ENCODE measurements at regions not wholly inside any gene's neighbourhood (a gene's known extent, or its start where the extent isn't known, plus 50 kb on each side); places are given as distances from the start of the nearest gene placed in this dataset.
"Not testable (repeated sequence)": the region's sequence is repeated elsewhere in the genome, so short reads cannot be mapped to it uniquely, and the experiment has no call there.

DNA sequence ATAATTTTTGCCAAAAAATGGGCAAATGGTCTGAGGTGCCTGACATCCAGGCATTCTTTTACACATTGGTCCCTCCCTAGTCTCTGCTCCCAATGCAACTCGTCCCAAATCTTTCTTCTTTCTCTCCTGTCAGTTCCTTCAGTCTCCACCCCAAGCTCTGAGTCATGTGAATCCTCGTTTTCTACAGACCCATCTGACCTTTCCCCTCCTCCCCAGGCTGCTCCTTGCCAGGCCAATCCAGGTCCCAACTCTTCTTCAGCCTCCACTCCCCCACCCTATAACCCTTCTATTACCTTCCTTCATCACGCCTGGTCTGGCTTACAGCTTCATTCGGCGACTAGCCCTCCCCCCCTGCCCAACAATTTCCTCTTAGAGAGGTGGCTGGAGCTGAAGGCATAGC, 55.3 kb downstream of the BBS10 start:
- peaks cover 0 to 11% (median 3%) of the 10 kb centered on the region in 11 donors for H3K9me3 Mint-ChIP-seq
- DNase-seq; H3K9me3 ChIP-seq (ENCODE audit: control insufficient read depth in 2 of 3, low read length in 3 of 3); H3K4me3 Mint-ChIP-seq; H3K27ac Mint-ChIP-seq; ATAC-seq; H3K4me3 ChIP-seq (ENCODE audit: low read length); intact Hi-C loops (cut with micrococcal nuclease); H3K4me1 Mint-ChIP-seq; H3K4me1 ChIP-seq (ENCODE audit: control insufficient read depth in 2 of 2, insufficient read depth in 2 of 2, low read length in 2 of 2); H3K36me3 ChIP-seq (ENCODE audit: control insufficient read depth in 2 of 3, insufficient read depth in 3 of 3, low read length in 3 of 3); POLR2A ChIA-PET; H3K27me3 ChIP-seq (ENCODE audit: control insufficient read depth in 2 of 2, insufficient read depth in 2 of 2, low read length in 2 of 2); CTCF ChIA-PET; H3K27ac ChIP-seq (ENCODE audit: low read depth, low read length); H3K36me3 Mint-ChIP-seq: not testable (repeated sequence)
- H3K27me3 Mint-ChIP-seq: peaks cover 2 to 26% (median 14%) of the 10 kb centered on the region in 5 donors

DNA sequence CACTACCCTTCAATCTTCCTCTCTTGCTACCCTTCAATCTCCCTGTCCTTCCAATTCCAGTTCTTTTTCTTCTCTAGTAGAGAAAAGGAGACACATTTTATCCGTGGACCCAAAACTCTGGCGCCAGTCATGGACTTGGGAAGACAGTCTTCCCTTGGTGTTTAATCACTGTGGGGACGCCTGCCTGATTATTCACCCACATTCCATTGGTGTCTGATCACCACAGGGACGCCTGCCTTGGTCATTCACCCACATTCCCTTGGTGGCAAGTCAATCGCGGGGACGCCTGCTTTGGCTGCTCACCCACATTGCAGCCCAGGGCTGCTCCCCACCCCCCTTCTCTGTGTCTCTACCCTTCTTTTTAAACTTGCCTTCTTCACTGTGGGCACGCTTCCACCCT, 55.9 kb downstream of the BBS10 start:
- H3K27me3 ChIP-seq (ENCODE audit: control insufficient read depth in 2 of 2, insufficient read depth in 2 of 2, low read length in 2 of 2); DNase-seq; H3K36me3 Mint-ChIP-seq; H3K4me1 Mint-ChIP-seq; intact Hi-C loops (cut with micrococcal nuclease); H3K9me3 ChIP-seq (ENCODE audit: control insufficient read depth in 2 of 3, low read length in 3 of 3); ATAC-seq; POLR2A ChIA-PET; H3K4me3 Mint-ChIP-seq; CTCF ChIA-PET; H3K4me3 ChIP-seq (ENCODE audit: low read length); H3K4me1 ChIP-seq (ENCODE audit: control insufficient read depth in 2 of 2, insufficient read depth in 2 of 2, low read length in 2 of 2); H3K36me3 ChIP-seq (ENCODE audit: control insufficient read depth in 2 of 3, insufficient read depth in 3 of 3, low read length in 3 of 3); H3K27ac ChIP-seq (ENCODE audit: low read depth, low read length); H3K27ac Mint-ChIP-seq: not testable (repeated sequence)
- Mint-ChIP-seq H3K9me3 (peaks cover 0 to 11% (median 3%) of the 10 kb centered on the region in 11 donors), H3K27me3 (peaks cover 2 to 26% (median 14%) of the 10 kb centered on the region in 5 donors)

DNA sequence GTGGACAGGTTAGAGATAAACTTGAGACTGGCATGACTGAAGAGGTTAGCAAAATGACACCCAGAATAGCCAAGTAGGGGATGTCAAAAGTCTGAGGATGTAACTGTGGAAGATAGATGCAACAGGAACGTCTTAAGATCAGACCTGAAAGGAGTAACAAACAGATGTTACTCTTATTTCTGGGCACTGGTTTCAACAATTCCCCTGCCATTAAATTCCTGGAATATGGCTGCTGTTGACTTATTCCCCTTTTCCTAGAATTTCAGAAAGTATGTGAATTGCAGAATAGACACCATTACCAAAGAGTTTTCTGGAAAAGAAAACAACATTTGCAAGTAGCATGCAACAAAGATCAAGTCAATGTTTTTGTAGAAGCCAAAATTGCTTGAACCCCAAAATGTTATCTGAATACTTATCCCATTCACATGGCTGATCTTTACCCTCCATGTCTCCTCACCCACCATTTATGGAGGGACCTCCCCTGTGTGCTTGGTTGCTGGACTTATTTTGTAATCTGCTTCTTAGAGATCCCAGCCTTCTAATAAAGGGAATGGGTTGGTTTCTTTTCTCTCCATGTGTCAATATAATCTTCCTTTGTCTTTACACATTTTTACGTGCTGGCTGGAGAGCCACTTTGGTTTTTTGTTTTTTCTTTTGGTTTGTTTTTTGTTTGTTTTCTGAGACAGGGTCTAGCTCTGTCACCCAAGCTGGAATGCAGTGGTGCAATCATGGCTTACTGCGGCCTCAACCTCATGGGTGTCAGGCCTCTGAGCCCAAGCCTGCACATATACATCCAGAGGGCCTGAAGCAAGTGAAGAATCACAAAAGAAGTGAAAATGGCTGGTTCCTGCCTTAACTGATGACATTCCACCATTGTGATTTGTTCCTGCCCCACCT, 57.0 kb downstream of the BBS10 start:
- Histone ChIP-seq H3K4me1 (ENCODE audit: control insufficient read depth in 2 of 2, insufficient read depth in 2 of 2, low read length in 2 of 2) (no peaks in the 10 kb centered on the region), H3K4me3 (ENCODE audit: low read length) (no peak overlapping the region), H3K36me3 (ENCODE audit: control insufficient read depth in 2 of 3, insufficient read depth in 3 of 3, low read length in 3 of 3) (no peaks in the 10 kb centered on the region), H3K9me3 (ENCODE audit: control insufficient read depth in 2 of 3, low read length in 3 of 3) (no peaks in the 10 kb centered on the region), H3K27me3 (ENCODE audit: control insufficient read depth in 2 of 2, insufficient read depth in 2 of 2, low read length in 2 of 2) (no peaks in the 10 kb centered on the region), H3K27ac (ENCODE audit: low read depth, low read length) (no peak overlapping the region)
- ATAC-seq: no peak
- ChIA-PET CTCF (no interaction called here), POLR2A (no interaction called here)
- no peak for DNase-seq
- Mint-ChIP-seq H3K4me1 (no peaks in the 10 kb centered on the region), H3K36me3 (no peaks in the 10 kb centered on the region), H3K27ac (no peak overlapping the region), H3K4me3 (no peak overlapping the region), H3K27me3 (peaks cover 2 to 26% (median 14%) of the 10 kb centered on the region in 5 donors), H3K9me3 (peaks cover 0 to 11% (median 3%) of the 10 kb centered on the region in 11 donors)
- intact Hi-C loops (cut with micrococcal nuclease): no loop called here

DNA sequence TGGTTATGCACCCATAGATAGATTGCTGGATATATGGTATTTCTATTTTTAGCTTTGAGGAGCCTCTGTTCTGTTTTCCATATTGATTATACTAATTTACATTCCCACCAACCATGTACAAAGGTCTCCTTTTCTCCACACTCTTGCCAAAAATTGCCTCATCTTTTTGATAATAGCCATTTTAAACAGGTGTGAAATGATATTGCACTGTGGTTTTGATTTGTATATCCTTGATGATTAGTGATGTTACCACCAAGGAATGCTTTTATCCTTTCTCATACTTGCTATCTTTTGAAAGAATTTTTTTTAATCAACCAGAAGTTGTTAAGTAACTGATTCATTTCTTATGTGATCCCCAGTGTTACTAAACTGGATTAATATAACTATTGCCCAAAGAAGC, 60.0 kb downstream of the BBS10 start:
- intact Hi-C loops (cut with micrococcal nuclease): no loop called here
- Histone ChIP-seq H3K27ac (ENCODE audit: low read depth, low read length) (no peak overlapping the region), H3K36me3 (ENCODE audit: control insufficient read depth in 2 of 3, insufficient read depth in 3 of 3, low read length in 3 of 3) (no peaks in the 10 kb centered on the region), H3K9me3 (ENCODE audit: control insufficient read depth in 2 of 3, low read length in 3 of 3) (no peaks in the 10 kb centered on the region), H3K4me1 (ENCODE audit: control insufficient read depth in 2 of 2, insufficient read depth in 2 of 2, low read length in 2 of 2) (no peaks in the 10 kb centered on the region), H3K4me3 (ENCODE audit: low read length) (no peak overlapping the region), H3K27me3 (ENCODE audit: control insufficient read depth in 2 of 2, insufficient read depth in 2 of 2, low read length in 2 of 2) (no peaks in the 10 kb centered on the region)
- Mint-ChIP-seq H3K4me1 (no peaks in the 10 kb centered on the region), H3K27me3 (peaks cover 7 to 25% (median 14%) of the 10 kb centered on the region in 5 donors), H3K36me3 (no peaks in the 10 kb centered on the region), H3K4me3 (no peak overlapping the region), H3K9me3 (peaks cover 0 to 7% (median 2%) of the 10 kb centered on the region in 11 donors), H3K27ac (no peak overlapping the region)
- ATAC-seq: no peak
- CTCF ChIA-PET: no interaction called here
- POLR2A ChIA-PET: no interaction called here
- DNase-seq: no peak

DNA sequence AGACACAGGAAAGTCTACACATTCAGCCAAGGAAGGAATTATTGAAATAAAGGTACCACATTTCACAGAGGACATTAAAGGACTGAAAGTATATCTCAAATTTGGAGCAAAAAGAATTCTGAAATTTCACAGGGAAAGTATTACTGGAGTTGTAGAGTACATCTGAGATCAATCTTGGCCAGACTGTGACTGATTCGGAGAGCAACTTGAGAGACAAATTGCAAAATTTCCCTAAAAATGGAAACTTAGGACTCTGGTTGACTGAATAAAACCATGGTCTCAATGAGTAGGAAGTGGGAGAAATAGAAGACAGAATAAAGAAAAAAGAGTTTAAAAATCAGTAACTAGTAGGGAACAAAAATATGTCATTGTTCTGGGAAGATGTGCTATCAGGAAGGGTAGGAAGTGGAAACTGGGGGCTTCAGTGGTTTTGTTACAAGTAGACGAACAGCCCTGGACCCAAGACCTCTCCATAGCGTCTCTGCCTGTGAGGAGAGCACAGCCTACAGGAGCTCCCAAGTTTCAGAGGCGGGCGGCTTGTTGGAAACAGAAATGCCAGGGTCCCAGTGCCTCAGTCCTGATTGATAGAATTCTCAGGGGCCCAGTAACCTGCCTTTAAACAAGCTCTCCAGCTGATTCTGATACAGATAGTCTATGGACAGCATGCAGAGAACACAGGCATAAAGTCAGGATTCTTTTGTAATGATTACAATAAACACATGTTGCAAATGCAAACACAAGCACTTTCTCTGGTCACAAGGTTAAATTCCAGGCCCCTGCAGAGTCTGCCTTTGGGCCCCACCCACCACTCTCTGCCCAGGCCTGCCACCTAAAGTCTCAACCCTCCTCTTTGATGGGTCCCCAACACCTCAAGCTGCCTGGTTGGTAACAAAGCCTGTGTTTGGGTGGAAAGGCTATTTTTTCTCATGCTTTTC, 63.1 kb downstream of the BBS10 start:
- H3K4me1 Mint-ChIP-seq: no peaks in the 10 kb centered on the region
- H3K9me3 ChIP-seq (ENCODE audit: control insufficient read depth in 2 of 3, low read length in 3 of 3): no peaks in the 10 kb centered on the region
- intact Hi-C loops (cut with micrococcal nuclease): no loop called here
- no peaks in the 10 kb centered on the region for H3K27me3 ChIP-seq (ENCODE audit: control insufficient read depth in 2 of 2, insufficient read depth in 2 of 2, low read length in 2 of 2)
- no peak overlapping the region for H3K4me3 ChIP-seq (ENCODE audit: low read length)
- no peaks in the 10 kb centered on the region for H3K4me1 ChIP-seq (ENCODE audit: control insufficient read depth in 2 of 2, insufficient read depth in 2 of 2, low read length in 2 of 2)
- H3K27ac Mint-ChIP-seq: no peak overlapping the region
- no peaks in the 10 kb centered on the region for H3K9me3 Mint-ChIP-seq
- no peaks in the 10 kb centered on the region for H3K36me3 Mint-ChIP-seq
- ChIA-PET CTCF (no interaction called here), POLR2A (no interaction called here)
- no peak overlapping the region for H3K27ac ChIP-seq (ENCODE audit: low read depth, low read length)
- ATAC-seq (no peak), DNase-seq (no peak)
- H3K36me3 ChIP-seq (ENCODE audit: control insufficient read depth in 2 of 3, insufficient read depth in 3 of 3, low read length in 3 of 3): no peaks in the 10 kb centered on the region
- no peak overlapping the region for H3K4me3 Mint-ChIP-seq
- H3K27me3 Mint-ChIP-seq: peaks cover 0 to 20% (median 11%) of the 10 kb centered on the region in 5 donors

DNA sequence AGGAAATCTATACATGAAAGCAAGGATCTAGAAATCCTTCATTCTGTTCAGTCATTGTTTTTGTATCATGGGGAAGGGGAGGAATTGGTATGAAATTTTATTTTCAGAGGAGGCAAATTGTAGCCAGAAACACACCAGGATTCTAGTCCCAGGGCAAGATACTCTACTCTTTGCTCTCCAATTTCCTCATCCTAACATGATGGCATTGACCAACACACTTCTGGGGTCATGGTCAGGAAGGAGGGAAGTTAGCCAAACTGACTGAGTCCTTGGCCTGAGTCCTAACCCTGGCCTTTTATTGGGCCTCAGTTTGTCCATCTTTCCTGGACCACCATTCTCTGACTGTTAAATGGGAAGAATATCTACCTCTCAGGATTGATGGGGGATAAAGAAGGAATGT, 65.5 kb downstream of the BBS10 start:
- Mint-ChIP-seq H3K9me3 (no peaks in the 10 kb centered on the region), H3K36me3 (no peaks in the 10 kb centered on the region), H3K27ac (no peak overlapping the region), H3K27me3 (peaks cover 0 to 22% (median 12%) of the 10 kb centered on the region in 5 donors), H3K4me1 (no peaks in the 10 kb centered on the region), H3K4me3 (no peak overlapping the region)
- no peak overlapping the region for H3K4me3 ChIP-seq (ENCODE audit: low read length)
- H3K9me3 ChIP-seq (ENCODE audit: control insufficient read depth in 2 of 3, low read length in 3 of 3): no peaks in the 10 kb centered on the region
- H3K27ac ChIP-seq (ENCODE audit: low read depth, low read length): no peak overlapping the region
- ChIA-PET CTCF (no interaction called here), POLR2A (no interaction called here)
- H3K27me3 ChIP-seq (ENCODE audit: control insufficient read depth in 2 of 2, insufficient read depth in 2 of 2, low read length in 2 of 2): no peaks in the 10 kb centered on the region
- intact Hi-C loops (cut with micrococcal nuclease): no loop called here
- DNase-seq (no peak), ATAC-seq (no peak)
- H3K4me1 ChIP-seq (ENCODE audit: control insufficient read depth in 2 of 2, insufficient read depth in 2 of 2, low read length in 2 of 2): no peaks in the 10 kb centered on the region
- H3K36me3 ChIP-seq (ENCODE audit: control insufficient read depth in 2 of 3, insufficient read depth in 3 of 3, low read length in 3 of 3): no peaks in the 10 kb centered on the region
